H9 (cell line): ENCODE measurements at regions not wholly inside any gene's neighbourhood (a gene's known extent, or its start where the extent isn't known, plus 50 kb on each side); places are given as distances from the start of the nearest gene placed in this dataset.

ENCODE experiments used
- DNase-seq: peaks from one replicate; pipeline ENCODE4 v3.0.0-alpha.2; 2017
- H2AFZ ChIP-seq: one replicate; pipeline ENCODE4 v1.6.1; 2013; ENCODE audit warnings: mild to moderate bottlenecking, low read length, control low read depth, moderate library complexity
- H2AK5ac ChIP-seq: 2 replicates; pipeline ENCODE4 v1.6.1; 2013; ENCODE audit warnings: low read length, control low read depth, mixed read lengths; ENCODE audit not compliant: insufficient read length
- H2BK120ac ChIP-seq: one replicate; pipeline ENCODE4 v1.6.1; 2013; ENCODE audit warnings: low read depth, mild to moderate bottlenecking, low read length, control low read depth, inconsistent platforms; ENCODE audit not compliant: poor library complexity, severe bottlenecking
- H2BK12ac ChIP-seq: 2 replicates; pipeline ENCODE4 v1.6.1; 2013; ENCODE audit warnings: low read length, control low read depth, mixed read lengths, low read depth; ENCODE audit not compliant: insufficient read length
- H2BK15ac ChIP-seq: 2 replicates; pipeline ENCODE4 v1.6.1; 2013; ENCODE audit warnings: low read depth, low read length, control low read depth
- H2BK20ac ChIP-seq: one replicate; pipeline ENCODE4 v1.6.1; 2013; ENCODE audit warnings: low read depth, mild to moderate bottlenecking, low read length, control low read depth, inconsistent platforms; ENCODE audit not compliant: poor library complexity, severe bottlenecking
- H2BK5ac ChIP-seq: 2 replicates; pipeline ENCODE4 v1.6.1; 2013; ENCODE audit warnings: low read length, control low read depth, mixed read lengths; ENCODE audit not compliant: insufficient read length
- H3K14ac ChIP-seq: 2 replicates; pipeline ENCODE4 v1.6.1; 2013; ENCODE audit warnings: low read length, control low read depth; ENCODE audit not compliant: insufficient read depth
- H3K18ac ChIP-seq: 2 replicates; pipeline ENCODE4 v1.6.1; 2013; ENCODE audit warnings: low read depth, mild to moderate bottlenecking, mixed read lengths, low read length, control low read depth; ENCODE audit not compliant: insufficient read length
- H3K23ac ChIP-seq: 2 replicates; pipeline ENCODE4 v1.6.1; 2013; ENCODE audit warnings: low read length, control low read depth, mixed read lengths, low read depth; ENCODE audit not compliant: insufficient read length
- H3K23me2 ChIP-seq: 2 replicates; pipeline ENCODE4 v1.6.1; 2013; ENCODE audit warnings: low read depth, mild to moderate bottlenecking, mixed read lengths, low read length, control low read depth; ENCODE audit not compliant: insufficient read length, poor library complexity, severe bottlenecking
- H3K27ac ChIP-seq: 2 replicates; pipeline ENCODE4 v1.5.1; 2013; ENCODE audit warnings: low read length, control low read depth, mixed read lengths, low read depth; ENCODE audit not compliant: insufficient read length
- H3K27me3 ChIP-seq: 2 replicates; pipeline ENCODE4 v1.6.1; 2013; ENCODE audit warnings: low read length, control low read depth, inconsistent platforms; ENCODE audit not compliant: insufficient read depth
- H3K4ac ChIP-seq: 2 replicates; pipeline ENCODE4 v1.6.1; 2013; ENCODE audit warnings: low read depth, mild to moderate bottlenecking, control low read depth, inconsistent platforms, low read length, moderate library complexity
- H3K4me1 ChIP-seq: 2 replicates; pipeline ENCODE4 v1.6.1; 2013; ENCODE audit warnings: low read length, control low read depth, inconsistent platforms; ENCODE audit not compliant: insufficient read depth
- H3K4me2 ChIP-seq: 2 replicates; pipeline ENCODE4 v1.6.1; 2013; ENCODE audit warnings: low read length, control low read depth, mixed read lengths; ENCODE audit not compliant: insufficient read length, insufficient read depth
- H3K56ac ChIP-seq: 2 replicates; pipeline ENCODE4 v1.6.1; 2013; ENCODE audit warnings: low read depth, mild to moderate bottlenecking, mixed read lengths, low read length, control low read depth; ENCODE audit not compliant: insufficient read length
- H3K79me1 ChIP-seq: 2 replicates; pipeline ENCODE4 v1.6.1; 2013; ENCODE audit warnings: low read depth, mild to moderate bottlenecking, moderate library complexity, low read length, control low read depth, inconsistent platforms; ENCODE audit not compliant: insufficient read depth, poor library complexity, severe bottlenecking
- H3K79me2 ChIP-seq: 2 replicates; pipeline ENCODE4 v1.6.1; 2013; ENCODE audit warnings: low read length, control low read depth, inconsistent platforms; ENCODE audit not compliant: insufficient read depth
- H3K9ac ChIP-seq: 2 replicates; pipeline ENCODE4 v1.6.1; 2013; ENCODE audit warnings: low read length, control low read depth, mixed read lengths; ENCODE audit not compliant: insufficient read length; ENCODE audit errors: extremely low read depth
- H3K9me3 ChIP-seq: one replicate; pipeline ENCODE4 v1.6.1; 2013; ENCODE audit warnings: low read depth, low read length, inconsistent platforms; ENCODE audit not compliant: control insufficient read depth
- H3T11ph ChIP-seq: one replicate; pipeline ENCODE4 v1.6.1; 2013; ENCODE audit warnings: mild to moderate bottlenecking, low read length, control low read depth, inconsistent platforms
- H4K20me1 ChIP-seq: one replicate; pipeline ENCODE4 v1.6.1; 2013; ENCODE audit not compliant: control insufficient read depth, insufficient read length, insufficient read depth
- H4K5ac ChIP-seq: 2 replicates; pipeline ENCODE4 v1.6.1; 2013; ENCODE audit warnings: low read depth, mild to moderate bottlenecking, mixed read lengths, low read length, control low read depth; ENCODE audit not compliant: insufficient read length
- H4K8ac ChIP-seq: replicated peaks from 2 replicates; pipeline ENCODE4 v1.6.1; 2013; ENCODE audit warnings: low read length, control low read depth, mixed read lengths, low read depth; ENCODE audit not compliant: insufficient read length
- H4K91ac ChIP-seq: 2 replicates; pipeline ENCODE4 v1.6.1; 2013; ENCODE audit warnings: low read depth, mild to moderate bottlenecking, moderate library complexity, mixed read lengths, low read length, control low read depth; ENCODE audit not compliant: insufficient read length
- H3K27ac Mint-ChIP-seq, 3 experiments: 2 replicates in 2 of 3; 3 replicates in 1 of 3; pipeline ENCODE4 v1.8.0; 2020 to 2021; ENCODE audit warnings: mixed read lengths in 3 of 3, mild to moderate bottlenecking in 1 of 3, moderate library complexity in 1 of 3
- H3K27me3 Mint-ChIP-seq: 2 replicates; pipeline ENCODE4 v1.8.0; 2021; ENCODE audit warnings: low read depth, mild to moderate bottlenecking, moderate library complexity, mixed read lengths
- H3K36me3 Mint-ChIP-seq, 3 experiments: 2 replicates in 2 of 3; 3 replicates in 1 of 3; pipeline ENCODE4 v1.8.0; 2020 to 2021; ENCODE audit warnings: low read depth in 3 of 3, mixed read lengths in 3 of 3; ENCODE audit not compliant: insufficient read depth in 1 of 3
- H3K4me1 Mint-ChIP-seq, 2 experiments: 2 replicates each; pipeline ENCODE4 v1.8.0; 2020; ENCODE audit warnings: mixed read lengths in 2 of 2
- H3K4me3 Mint-ChIP-seq, 2 experiments: 2 replicates in 1 of 2; 3 replicates in 1 of 2; pipeline ENCODE4 v1.8.0; 2020 to 2021; ENCODE audit warnings: mild to moderate bottlenecking in 2 of 2, mixed read lengths in 2 of 2, moderate library complexity in 1 of 2
- H3K9me3 Mint-ChIP-seq, 2 experiments: 2 replicates in 1 of 2; 3 replicates in 1 of 2; pipeline ENCODE4 v1.8.0; 2020; ENCODE audit warnings: mild to moderate bottlenecking in 2 of 2, mixed read lengths in 2 of 2, moderate library complexity in 1 of 2
- WGBS: extraction: QIAGEN DNeasy Blood & Tissue Kit; methylation state at CpG from one replicate; pipeline ENCODE4 v1.1.7; 2013; ENCODE audit warnings: missing lambda C conversion rate, low lambda C conversion rate, mixed read lengths; ENCODE audit not compliant: insufficient read length; ENCODE audit errors: extremely low coverage; 5-methylcytosine and 5-hydroxymethylcytosine counted together
- TF ChIP-seq, protein P1 (sequence below): fragments of 200-600 bp; sonication (generic); conservative IDR thresholded peaks from 3 replicates; pipeline ENCODE4 v1.8.0; 2021; ENCODE audit warnings: antibody characterized with exemption, mild to moderate bottlenecking

DNA sequence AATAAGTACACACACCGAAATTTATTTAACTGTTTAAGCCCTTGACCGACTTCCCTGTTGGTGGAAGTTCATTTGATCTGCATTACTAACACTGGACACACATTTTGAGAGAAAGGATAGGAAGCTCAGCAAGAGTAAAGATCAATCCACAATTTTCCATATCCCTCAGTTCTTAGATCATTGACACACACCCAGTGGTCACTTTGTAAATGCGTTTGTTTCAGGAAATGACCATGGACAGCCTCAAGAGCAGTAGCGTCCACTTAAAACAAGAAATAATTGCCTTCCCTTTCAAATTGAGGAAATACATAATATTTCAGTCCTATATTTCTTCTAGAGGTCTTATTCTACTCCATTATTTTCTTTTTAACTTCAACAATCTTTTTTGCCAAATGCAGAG, 511.5 kb upstream of the PTBP2 start:
- Histone ChIP-seq H4K5ac (no peak overlapping the region), H3K23me2 (no peaks in the 10 kb centered on the region), H2AK5ac (no peak overlapping the region), H2BK20ac (no peak overlapping the region), H2AFZ (no peak overlapping the region), H3K18ac (no peak overlapping the region), H3K4ac (no peak overlapping the region), H2BK12ac (no peak overlapping the region), H3K14ac (no peak overlapping the region), H4K91ac (no peak overlapping the region), H3K79me1 (no peaks in the 10 kb centered on the region), H4K20me1 (no peaks in the 10 kb centered on the region), H3T11ph (no peak overlapping the region), H3K9me3 (no peaks in the 10 kb centered on the region), H3K9ac (no peak overlapping the region), H2BK15ac (no peak overlapping the region), H4K8ac (no peak overlapping the region), H3K4me1 (no peaks in the 10 kb centered on the region), H3K23ac (no peak overlapping the region), H2BK5ac (no peak overlapping the region), H3K79me2 (no peaks in the 10 kb centered on the region), H3K27me3 (no peaks in the 10 kb centered on the region), H2BK120ac (no peak overlapping the region), H3K27ac (no peak overlapping the region), H3K56ac (no peak overlapping the region), H3K4me2 (no peak overlapping the region)
- Mint-ChIP-seq H3K36me3 (no peaks in the 10 kb centered on the region), H3K27me3 (no peaks in the 10 kb centered on the region; the same call in 1 of the 2 replicates), H3K27ac (no peak overlapping the region), H3K4me3 (no peak overlapping the region), H3K9me3 (no peaks in the 10 kb centered on the region; a peak in 1 of 5 replicates), H3K4me1 (peaks cover 0 to 10% of the 10 kb centered on the region in 2 experiments; a peak in 1 of 4 replicates)
- no peak for DNase-seq
- no CpG with 5 or more reads among the region's 4 CpGs for WGBS
- TF ChIP-seq, protein P1, sequence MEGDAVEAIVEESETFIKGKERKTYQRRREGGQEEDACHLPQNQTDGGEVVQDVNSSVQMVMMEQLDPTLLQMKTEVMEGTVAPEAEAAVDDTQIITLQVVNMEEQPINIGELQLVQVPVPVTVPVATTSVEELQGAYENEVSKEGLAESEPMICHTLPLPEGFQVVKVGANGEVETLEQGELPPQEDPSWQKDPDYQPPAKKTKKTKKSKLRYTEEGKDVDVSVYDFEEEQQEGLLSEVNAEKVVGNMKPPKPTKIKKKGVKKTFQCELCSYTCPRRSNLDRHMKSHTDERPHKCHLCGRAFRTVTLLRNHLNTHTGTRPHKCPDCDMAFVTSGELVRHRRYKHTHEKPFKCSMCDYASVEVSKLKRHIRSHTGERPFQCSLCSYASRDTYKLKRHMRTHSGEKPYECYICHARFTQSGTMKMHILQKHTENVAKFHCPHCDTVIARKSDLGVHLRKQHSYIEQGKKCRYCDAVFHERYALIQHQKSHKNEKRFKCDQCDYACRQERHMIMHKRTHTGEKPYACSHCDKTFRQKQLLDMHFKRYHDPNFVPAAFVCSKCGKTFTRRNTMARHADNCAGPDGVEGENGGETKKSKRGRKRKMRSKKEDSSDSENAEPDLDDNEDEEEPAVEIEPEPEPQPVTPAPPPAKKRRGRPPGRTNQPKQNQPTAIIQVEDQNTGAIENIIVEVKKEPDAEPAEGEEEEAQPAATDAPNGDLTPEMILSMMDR: no peak
